Inflammatory macrophage (primary cell): ENCODE measurements at regions not wholly inside any gene's neighbourhood (a gene's known extent, or its start where the extent isn't known, plus 50 kb on each side); places are given as distances from the start of the nearest gene placed in this dataset.

Source experiments
- DNase-seq, 2 donors: peaks; one replicate each; pipeline ENCODE4 v3.0.0-alpha.2; 2020 to 2022

DNA sequence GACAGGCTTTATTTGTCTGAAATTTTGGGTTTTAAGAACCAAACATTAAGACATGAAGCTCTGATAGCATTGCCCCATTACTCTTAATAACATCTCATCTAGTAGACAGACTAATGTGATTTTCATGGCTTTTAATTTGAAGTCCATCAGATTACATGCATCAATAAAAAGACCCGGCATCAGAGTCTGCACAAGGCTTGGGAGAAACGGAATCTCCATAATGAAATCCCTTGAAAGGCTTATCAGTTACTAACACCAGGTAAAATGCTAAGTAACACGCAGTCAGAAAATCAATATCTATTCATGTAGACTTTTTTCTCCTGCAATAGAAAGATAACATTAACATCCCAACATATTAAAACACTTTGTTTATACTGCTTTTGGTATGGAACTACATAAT is 1485.2 kb upstream of the DDX18 start:
- no peak for DNase-seq

DNA sequence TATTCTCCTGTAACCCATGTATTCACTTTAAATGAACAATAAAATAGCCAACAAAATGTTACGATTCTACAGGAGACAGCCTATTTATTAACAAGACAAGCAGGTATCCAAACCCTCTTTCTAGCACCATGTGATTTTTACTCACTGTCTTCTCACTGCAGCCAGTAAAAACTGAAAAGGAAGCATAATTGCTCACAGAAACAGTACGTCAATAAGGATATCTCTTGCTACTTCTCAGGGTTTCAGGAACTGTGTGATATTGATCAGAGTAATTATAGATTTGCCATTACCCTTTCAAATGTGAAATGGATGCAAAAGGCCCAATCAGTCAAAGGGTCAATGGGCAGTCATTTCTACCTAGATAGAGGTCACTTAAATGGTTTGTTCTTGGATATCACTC is 1473.8 kb upstream of the DDX18 start:
- DNase-seq, result no peak

DNA sequence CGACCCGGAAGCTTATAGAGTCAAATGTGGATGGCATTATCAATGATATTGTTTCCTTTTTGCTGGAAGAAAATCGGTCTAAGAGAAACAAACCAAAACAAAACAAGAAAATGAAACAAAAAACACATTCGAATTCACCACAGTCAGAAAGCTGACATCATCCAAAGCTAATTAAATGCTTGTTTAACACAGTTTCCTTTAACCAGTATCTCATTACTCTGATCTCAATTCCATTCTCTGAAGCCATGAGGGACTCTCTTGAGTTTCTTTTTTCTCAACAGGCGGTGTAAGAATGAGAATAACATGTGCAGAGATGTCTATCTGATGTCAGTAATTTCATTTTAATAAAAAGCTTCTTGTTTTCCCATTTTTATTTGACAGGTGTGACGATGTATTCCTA is 1448.3 kb upstream of the DDX18 start:
- DNase-seq, result no peak

DNA sequence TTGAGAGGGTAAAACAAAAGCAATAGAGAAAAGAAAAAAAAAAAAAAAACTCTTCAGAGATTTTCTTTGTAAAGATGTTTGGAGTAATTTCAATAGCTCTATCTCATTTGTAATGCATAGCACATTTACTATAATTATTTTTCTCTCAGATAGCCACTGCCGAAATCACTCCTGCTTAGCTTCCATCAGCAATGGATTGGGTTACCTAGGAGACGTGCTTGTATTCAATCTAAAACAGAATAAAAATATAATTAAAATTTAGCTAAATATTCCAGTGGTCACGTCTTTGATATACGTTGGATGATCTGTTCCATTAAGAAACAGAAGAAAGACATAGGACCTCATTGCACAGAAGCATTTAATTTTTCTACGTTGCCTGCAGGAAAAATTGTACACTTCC is 1435.7 kb upstream of the DDX18 start:
- DNase-seq, result no peak

DNA sequence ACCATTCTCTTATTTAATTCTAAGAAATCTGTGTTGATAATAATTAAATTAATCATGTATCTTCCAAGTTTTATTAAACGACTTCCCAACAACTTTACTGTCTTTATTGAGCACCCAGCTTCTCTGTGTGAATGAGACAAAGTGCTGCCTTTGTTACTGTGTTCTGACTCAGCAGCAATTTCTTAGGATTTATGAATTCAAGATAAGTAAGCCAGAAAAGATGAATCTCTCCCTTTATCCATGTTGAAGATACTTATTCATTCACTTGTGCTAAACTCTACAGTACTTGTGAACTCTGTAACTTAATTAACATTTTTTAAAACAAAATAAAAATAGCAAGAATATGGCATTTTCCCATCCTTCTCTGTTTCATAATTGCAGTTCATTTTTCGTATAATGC is 1403.3 kb upstream of the DDX18 start:
- DNase-seq, result no peak

DNA sequence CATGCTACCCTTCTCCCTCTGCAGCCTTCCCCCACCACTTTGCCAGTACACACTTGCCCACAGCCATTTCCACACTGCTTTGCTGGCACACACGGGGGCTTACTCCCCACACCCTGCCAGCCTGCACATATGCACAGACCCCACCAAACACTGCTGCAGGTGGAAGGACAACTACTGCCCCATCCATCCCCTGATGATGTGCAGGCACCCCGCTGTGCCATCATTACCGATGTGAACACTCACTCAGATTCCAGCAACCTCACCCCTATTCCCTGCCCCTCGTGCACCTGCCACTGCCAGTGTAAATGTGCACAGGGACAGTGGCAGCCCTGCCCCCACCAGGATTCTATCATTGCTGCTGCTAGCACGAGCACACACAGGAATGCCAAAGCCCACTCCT is 1400.8 kb upstream of the DDX18 start:
- DNase-seq, result no peak

DNA sequence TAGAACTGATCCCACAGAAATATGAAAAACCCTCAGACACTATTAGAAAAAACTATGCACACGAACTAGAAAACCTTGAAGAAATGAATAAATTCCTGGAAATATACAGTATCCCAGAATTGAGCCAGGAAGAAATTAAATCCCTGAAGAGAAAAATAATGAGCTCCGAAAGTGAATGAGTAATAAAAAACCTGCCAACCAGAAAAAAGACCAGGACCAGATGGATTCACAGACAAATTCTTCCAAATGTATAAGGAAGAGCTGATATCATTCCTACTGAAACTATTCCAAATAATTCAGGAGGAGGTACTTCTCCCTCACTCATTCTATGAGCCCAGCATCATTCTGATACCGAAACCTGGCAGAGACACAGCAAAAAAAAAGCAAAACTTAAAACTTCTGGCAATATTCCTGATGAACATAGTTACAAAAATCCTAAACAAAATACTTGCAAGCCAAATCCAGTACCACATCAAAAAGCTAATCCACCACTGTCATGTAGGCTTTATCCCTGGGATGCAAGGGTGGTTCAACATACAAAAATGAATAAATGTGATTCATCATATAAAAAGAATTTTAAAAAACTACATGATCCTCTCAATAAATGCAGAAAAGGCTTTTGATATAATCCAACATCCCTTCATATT is 1397.6 kb upstream of the DDX18 start:
- no peak for DNase-seq

DNA sequence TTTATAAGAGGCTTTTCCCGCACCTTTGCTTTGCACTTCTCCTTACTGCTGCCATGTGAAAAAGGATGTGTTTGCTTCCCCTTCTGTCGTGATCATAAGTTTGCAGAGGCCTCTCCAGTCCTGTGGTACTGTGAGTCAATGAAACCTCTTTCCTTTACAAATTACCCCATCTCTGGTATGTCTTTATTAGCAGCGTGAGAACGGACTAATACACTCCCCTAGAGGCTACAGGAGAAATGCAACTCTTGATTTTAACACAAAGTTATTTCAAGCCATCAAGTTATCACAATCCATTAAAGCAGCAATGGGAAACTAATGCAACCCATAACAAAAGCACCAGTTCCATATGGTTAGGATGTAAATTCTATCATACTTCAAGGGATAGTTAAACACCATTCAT is 1378.8 kb upstream of the DDX18 start:
- no peak for DNase-seq

DNA sequence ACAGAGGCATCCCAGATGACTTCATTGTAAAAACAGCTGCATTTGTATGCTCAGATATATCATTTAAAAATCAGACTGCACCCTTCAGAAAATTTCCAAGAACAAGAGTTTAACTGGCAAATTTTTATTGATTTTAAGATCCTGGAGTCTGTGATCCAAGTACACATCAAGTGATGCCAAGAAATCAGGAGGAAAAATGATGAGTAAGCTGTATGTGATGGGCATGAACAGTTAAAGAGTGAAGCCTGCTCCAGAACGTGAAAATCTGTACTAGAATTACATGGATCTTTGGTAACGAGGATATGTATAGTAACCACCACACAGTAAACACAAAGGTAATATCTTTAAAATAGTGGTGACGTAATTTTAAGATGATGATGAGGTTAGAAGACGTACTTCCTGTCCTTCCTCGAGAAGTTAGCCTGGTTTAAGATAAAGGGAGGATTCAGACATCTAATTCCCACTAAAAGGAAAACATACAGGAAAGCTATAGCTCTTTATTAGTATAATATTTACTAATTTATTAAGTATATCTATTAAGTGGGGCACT is 1374.3 kb upstream of the DDX18 start:
- no peak for DNase-seq

DNA sequence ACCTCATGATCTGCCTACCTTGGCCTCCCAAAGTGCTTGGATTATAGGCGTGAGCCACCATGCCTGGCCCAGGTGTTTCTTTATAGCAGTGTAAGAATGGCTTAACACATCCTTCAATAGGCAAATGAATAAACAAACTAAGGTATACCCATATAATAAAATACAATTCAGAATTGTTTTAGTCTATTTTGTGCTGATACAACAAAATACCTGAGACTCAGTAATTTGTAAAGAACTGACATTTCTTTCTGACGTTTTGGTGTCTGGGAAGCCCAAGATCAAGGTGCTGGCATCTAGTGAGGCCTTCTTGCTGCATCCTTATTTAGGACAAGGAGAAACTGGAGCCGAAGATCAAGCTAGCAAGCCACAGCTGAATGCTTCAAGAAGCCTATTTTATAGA is 1372.1 kb upstream of the DDX18 start:
- DNase-seq, result no peak

DNA sequence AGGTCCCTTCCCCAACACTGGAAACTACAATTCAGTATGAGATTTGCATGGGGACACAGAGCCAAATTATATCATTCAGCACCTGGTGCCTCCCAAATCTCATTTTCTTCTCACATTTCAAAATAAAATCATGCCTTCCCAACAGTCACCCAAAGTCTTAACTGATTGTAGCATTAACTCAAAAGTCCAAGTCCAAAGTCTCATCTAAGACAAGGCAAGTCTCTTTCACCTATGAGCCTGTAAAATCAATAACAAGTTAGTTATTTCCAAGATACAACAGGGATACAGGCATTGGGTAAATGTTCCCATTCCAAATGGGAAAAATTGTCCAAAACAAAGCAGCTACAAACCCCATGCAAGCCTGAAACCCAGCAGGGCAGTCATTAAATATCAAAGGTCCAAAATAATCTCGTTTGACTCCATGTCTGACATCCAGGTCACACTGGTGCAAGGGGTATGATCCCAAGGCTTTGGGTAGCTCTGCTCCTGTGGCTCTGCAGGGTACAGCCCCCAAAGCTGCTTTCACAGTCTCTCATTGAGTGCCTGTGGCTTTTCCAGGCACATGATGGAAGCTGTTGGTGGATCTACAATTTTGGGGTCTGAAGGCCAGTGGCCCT is 1370.1 kb upstream of the DDX18 start:
- no peak for DNase-seq

DNA sequence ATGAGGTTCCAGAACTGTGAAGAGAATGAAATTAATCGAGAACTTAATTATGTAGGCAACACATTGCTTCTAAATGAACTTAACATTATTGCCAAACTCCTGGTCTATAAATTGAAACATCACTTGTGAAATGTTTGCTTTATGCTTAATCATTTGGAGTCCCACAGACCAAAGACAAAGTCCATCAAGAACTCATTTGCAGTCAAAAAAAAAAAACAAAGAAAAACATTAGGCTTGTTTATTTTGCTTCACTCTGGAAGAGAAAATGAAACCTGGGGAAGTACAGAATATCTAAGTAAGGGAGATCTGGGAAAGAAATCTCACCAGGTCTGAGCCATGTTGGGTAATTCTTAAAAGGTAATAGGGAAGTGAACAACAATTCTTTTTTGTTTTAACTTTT is 1363.5 kb upstream of the DDX18 start:
- DNase-seq, result no peak

DNA sequence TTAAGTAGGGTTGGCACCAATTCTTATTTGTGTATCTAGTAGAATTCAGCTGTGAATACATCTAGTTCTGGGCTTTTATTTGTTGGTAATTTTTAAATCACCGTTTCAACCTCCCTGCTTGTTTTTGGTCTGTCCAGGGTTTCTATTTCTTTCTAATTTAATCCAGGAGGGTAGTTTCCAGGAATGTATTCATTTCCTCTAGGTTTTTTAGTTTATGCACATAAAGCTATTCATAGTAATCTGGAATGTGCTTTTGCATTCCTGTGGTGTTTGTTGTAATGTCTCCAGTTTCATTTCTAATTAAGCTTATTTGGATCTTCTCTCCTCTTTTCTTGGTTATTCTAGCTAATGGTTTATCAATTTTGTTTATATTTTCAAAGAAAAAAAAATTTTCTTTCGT is 1361.8 kb upstream of the DDX18 start:
- no peak for DNase-seq

DNA sequence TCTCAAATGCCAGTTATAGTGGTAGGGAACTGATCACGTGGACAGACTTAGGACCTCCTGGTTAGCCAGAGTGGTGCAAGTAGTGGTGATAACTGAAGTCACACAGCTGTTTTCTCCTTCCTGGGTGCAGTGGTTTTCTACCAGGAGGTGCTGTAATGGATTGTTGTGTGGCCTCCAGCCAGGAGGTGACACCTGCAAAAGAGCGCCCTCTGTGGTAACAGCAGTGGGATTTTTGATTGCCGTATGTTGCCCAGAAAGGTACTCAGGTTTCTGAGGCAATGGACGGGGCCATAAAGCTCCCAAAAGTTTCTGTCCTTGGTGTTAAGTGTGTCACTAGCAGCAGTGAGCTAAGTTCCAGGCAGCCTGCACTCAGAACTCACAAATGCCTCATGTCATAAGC is 1358.1 kb upstream of the DDX18 start:
- no peak for DNase-seq

DNA sequence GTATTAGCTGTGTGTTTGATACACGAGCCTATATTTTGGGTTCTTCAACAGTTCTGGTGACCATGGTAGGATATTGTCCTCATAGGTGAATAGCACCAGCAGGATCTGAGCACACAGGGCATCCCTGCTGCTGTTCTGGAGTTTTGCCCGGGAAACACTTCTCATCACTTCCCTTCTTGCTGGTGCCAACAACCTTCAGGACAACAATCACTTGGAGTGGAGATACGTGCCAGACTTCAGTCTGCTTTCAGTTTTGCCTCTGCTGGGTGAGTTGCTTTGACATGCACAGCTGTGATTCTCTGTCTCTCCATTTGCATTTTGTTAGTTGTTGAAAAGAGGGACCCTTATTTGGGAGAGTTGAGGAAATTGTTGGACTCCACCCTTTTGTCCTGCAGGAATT is 1347.2 kb upstream of the DDX18 start:
- no peak for DNase-seq

DNA sequence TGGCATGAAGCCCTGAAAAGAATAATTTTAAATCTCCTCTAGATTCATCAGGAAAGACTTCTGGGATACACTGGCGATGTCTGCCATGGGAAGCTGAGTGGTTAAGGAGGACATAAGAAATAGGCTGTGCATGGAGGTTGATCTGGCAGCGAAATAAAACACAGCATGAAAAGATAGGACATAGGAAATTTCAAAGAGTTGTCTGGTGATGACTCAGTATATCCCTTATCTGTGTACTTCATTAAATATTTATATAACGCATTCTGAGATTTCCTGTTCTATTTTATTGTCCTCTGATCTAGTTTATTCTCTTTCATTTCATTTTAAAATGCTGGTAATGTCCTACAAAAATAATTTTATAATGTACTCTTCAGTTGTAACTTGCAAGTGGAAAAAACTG is 1337.3 kb upstream of the DDX18 start:
- DNase-seq, result no peak

DNA sequence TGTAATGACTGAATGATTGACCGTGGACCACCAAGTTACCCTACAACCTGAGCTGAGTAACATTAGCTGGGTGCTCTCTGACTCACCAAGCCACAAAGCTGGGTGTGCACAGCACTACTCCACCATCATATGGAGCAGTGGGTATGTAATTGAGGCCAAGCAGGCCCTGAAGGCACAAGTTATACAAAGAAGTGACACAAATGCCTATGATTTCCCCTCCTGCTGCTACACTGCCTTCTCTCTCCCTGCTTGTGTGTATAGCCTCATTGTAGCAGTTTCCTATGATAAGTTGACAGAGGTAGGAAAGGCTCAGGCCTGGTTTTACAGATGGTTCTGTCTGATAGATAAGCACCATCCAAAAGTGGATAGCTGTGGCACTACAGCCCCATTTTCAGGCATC is 1327.2 kb upstream of the DDX18 start:
- no peak for DNase-seq

DNA sequence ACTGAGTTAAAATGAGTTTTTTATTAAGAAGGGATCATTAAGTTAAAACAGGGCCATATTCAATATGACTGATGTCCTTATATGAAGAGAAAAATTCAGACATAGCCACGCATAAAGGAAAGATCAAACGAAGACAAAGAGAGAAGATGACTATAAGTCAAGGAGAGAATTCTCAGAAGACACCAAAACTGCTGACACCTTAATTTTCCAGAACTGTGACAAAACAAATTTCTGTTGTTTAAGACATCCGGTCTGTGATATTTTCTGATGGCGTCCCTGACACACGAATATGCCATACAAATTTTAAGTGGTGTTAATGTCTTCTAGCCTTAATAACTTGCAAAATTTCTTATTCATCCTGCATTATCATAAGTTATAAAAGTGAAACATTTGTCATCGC is 1325.2 kb upstream of the DDX18 start:
- DNase-seq, result no peak

DNA sequence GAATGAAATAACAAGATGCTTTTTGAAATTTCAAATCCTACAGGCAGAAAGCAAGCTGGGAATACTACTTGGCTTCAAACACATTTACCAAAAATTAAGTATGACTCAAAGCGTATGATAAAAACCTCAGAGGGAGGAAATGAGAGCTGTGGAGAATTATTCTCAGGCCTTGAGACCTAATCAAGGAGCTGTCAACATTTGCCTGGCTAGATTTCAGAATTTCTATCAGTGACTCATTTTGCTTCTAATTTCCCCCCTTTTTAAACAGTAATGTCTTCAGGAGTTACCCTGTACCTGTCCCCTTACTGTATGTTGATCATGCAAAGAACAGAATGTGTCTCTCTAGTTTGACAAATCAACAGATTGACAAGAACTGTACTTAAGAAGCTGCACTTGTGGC is 1324.5 kb upstream of the DDX18 start:
- no peak for DNase-seq

DNA sequence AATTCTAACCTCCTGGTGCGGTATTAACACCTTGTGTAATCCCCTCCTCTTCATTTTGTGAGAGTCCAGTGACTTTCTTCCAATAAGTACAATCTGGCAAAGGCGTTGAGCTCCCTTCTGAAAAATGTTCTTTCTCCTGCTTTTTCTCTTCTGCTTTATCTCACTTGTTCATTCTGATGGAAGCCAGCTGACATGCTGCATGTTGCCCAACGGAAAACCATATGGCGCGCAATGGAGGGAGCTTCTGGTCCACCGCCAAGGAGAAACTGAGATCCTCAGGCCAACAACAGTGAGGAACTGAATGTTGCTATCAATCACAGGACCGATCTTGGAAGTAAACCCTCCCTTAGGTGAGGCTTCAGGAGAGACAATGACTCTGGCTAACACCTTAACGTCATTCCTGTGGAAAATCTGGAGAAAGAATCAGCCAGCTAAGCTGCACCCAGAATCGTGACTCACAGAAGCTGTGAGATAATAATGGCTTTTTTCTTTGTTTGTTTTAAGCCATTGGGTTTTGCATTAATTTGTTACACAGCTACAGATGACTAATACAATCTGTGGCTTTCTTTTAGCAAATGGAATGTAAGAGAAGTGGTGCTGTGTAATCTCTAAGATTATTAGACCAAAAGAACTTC is 1323.9 kb upstream of the DDX18 start:
- DNase-seq, result no peak

DNA sequence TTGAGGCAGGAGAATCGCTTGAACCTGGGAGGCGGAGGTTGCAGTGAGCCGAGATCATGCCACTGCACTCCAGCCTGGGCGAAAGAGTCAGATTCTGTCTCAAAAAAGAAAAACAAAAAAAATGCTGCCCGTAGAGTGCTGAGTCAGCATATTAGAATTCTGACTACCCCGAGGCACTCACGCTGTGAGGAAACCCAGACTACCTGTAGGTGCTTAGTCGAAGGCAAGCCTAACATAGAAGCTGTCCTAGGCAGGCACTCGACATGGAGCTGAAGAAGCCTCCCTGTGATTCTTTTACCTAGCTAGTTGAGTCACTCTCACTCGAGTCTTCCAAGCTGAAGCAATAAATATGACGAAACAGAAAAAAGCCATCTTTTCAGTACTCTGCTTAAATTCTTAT is 1323.2 kb upstream of the DDX18 start:
- no peak for DNase-seq

DNA sequence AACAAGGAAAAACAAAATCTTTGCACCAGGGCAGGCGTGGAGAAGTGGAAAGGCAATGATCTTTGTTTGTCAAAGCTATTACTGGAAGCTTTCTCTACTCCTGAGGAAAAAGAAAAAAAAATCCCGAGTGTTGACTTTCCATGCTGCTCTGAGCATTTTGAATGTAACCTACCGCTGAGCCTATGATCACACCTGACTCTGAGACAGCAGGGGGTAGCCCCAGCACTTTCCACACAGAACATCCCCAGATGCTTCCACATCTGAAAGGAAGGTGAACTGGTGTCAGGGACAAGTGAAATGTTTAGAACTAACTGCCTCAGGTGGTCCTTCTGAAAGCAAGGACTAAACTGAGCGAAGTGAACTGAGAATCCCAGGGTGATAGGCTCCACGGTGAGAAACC is 1315.1 kb upstream of the DDX18 start:
- no peak for DNase-seq

DNA sequence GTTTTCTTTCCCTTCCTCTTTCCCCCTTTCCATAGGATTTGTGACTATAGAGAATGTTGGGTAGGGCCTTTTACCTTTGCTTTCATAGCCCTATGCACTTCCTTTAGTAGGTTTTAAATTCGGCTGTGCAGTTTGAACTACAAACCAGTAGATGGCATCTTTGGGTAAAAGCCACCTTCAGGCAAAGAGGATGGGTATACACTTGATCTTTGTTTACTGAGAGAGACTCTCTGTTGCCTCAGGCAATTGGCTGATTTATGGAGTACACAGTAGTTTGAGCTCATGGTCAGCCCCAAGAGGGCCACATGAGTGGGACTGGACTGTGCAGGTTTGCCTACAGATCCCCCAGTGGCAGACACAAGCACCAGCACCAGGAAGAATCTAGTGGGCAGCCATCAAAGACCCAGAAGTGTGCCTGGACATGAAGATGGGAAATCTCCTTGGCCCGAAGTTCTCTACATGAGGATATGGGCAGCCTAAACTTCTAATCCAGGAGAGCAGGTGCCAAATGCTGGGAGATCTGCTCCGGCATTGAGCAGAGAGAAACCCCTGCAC is 1304.3 kb upstream of the DDX18 start:
- DNase-seq, result peak in 1 of 2 donors; percentile 3

DNA sequence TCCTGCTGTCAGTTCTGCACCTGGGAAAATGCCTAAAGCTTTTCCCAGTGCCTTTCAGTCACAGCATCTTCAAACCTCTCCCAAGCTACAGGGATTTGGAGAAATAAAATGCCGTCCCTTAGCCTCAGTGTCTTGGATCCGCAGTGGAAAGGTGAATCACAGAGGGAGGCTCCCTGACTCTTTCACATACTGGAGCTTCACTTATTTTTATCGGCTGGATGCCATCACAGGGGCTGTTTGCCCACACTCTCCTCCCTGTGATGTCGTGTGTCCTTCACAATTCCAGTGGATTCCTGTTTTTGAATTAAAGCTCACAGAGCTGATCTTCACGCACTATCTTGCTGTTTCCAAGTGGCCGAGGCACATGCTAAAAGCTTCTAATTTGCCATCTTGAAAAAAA is 1303.1 kb upstream of the DDX18 start:
- DNase-seq, result no peak
